ENCODE measurements at regions not wholly inside any gene's neighbourhood (a gene's known extent, or its start where the extent isn't known, plus 50 kb on each side); places are given as distances from the start of the nearest gene placed in this dataset.

DNA sequence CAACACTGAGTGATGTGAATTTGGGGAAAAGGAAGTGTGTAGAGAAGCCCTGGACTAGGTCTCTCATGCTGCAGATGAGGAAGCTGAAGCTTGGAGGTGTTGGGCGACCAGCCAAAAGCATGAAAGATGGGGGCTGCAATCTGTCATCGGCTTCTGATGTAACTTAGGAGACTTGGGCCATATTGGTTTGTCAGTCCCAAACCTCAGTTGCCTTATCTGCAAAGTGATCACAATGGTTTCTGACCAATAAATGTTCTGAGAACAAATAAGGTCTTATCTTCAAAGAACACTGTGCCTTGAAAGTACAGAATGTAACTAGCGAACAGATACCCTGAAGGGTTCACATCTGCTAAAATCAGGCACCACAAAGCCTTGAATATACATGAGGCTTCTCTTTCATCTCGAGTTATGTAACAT, 198.4 kb upstream of the NR3C1 start:
- H3K79me2 ChIP-seq (ENCODE audit: control insufficient read depth, insufficient read depth, low read length) = no peaks in the 10 kb centered on the region
- no peak overlapping the region for H3K9ac ChIP-seq (ENCODE audit: insufficient read depth in 1 of 2, low read depth in 2 of 2, low read length in 2 of 2)
- ATAC-seq (no peak), FAIRE-seq (no peak), DNase-seq (ENCODE audit: extremely low read depth in 1 of 4, low spot score in 3 of 4) (peak in 1 of 4 experiments; percentile 11)
- POLR2A ChIA-PET = interaction anchor here (0.7 to 1.8 kb wide), 2 partner anchors 11 to 617 kb away, joined by 4 to 5 read pairs; no protein-coding TSS in a partner anchor
- peak; percentile 46 for TF ChIP-seq CBFA2T3 (IDR thresholded peaks at IDR 0.05)
- TF ChIP-seq EHMT2 (IDR thresholded peaks at IDR 0.05) = peak; percentile 51
- 0 out of 2 replicates have a peak, but pooled peaks have one; percentile 21 for TF ChIP-seq ARID1B (IDR thresholded peaks at IDR 0.05)
- peak; percentile 17; the same call in 1 of the 2 replicates for TF ChIP-seq TEAD4 (IDR thresholded peaks at IDR 0.05; ENCODE audit: low read length)
- TF ChIP-seq TEAD4 (CRISPR knock-in tag; IDR thresholded peaks at IDR 0.05; ENCODE audit: borderline replicate concordance) = no peak
- peak in 1 of 2 experiments; percentile 47; a peak in 1 of 4 replicates for TF ChIP-seq FOXA3 (CRISPR knock-in tag; conservative IDR thresholded peaks at IDR 0.05 in 1 of 2, IDR thresholded peaks at IDR 0.05 in 1 of 2)
- no peak for TF ChIP-seq TAL1 (IDR thresholded peaks at IDR 0.05)
- TF ChIP-seq SOX6 (IDR thresholded peaks at IDR 0.05) = peak; percentile 90
- TF ChIP-seq, protein P1, sequence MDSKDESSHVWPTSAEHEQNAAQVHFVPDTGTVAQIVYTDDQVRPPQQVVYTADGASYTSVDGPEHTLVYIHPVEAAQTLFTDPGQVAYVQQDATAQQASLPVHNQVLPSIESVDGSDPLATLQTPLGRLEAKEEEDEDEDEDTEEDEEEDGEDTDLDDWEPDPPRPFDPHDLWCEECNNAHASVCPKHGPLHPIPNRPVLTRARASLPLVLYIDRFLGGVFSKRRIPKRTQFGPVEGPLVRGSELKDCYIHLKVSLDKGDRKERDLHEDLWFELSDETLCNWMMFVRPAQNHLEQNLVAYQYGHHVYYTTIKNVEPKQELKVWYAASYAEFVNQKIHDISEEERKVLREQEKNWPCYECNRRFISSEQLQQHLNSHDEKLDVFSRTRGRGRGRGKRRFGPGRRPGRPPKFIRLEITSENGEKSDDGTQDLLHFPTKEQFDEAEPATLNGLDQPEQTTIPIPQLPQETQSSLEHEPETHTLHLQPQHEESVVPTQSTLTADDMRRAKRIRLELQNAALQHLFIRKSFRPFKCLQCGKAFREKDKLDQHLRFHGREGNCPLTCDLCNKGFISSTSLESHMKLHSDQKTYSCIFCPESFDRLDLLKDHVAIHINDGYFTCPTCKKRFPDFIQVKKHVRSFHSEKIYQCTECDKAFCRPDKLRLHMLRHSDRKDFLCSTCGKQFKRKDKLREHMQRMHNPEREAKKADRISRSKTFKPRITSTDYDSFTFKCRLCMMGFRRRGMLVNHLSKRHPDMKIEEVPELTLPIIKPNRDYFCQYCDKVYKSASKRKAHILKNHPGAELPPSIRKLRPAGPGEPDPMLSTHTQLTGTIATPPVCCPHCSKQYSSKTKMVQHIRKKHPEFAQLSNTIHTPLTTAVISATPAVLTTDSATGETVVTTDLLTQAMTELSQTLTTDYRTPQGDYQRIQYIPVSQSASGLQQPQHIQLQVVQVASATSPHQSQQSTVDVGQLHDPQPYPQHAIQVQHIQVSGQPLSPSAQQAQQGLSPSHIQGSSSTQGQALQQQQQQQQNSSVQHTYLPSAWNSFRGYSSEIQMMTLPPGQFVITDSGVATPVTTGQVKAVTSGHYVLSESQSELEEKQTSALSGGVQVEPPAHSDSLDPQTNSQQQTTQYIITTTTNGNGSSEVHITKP (IDR thresholded peaks at IDR 0.05; ENCODE audit: partially characterized antibody) = no peak
- TF ChIP-seq FOSL1 (tag; conservative IDR thresholded peaks at IDR 0.05) = 0 out of 2 replicates have a peak, but pooled peaks have one; percentile 18
- peak; percentile 22; the same call in 1 of the 2 replicates for TF ChIP-seq ZNF311 (CRISPR knock-in tag; IDR thresholded peaks at IDR 0.05)
- TF ChIP-seq CBFA2T2 (conservative IDR thresholded peaks at IDR 0.05) = peak; percentile 19; the same call in 1 of the 2 replicates
- TF ChIP-seq, protein P2, sequence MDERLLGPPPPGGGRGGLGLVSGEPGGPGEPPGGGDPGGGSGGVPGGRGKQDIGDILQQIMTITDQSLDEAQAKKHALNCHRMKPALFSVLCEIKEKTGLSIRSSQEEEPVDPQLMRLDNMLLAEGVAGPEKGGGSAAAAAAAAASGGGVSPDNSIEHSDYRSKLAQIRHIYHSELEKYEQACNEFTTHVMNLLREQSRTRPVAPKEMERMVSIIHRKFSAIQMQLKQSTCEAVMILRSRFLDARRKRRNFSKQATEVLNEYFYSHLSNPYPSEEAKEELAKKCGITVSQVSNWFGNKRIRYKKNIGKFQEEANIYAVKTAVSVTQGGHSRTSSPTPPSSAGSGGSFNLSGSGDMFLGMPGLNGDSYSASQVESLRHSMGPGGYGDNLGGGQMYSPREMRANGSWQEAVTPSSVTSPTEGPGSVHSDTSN (CRISPR knock-in tag; IDR thresholded peaks at IDR 0.05; ENCODE audit: low read depth) = no peak
- TF ChIP-seq, protein P2 (tag; conservative IDR thresholded peaks at IDR 0.05; ENCODE audit: low read depth) = peak; percentile 57
- TF ChIP-seq GABPB1 (CRISPR knock-in tag; IDR thresholded peaks at IDR 0.05) = no peak
- peak; percentile 75 for TF ChIP-seq MEIS2 (IDR thresholded peaks at IDR 0.05; ENCODE audit: partially characterized antibody)
- peak; percentile 41; the same call in 1 of the 2 replicates for TF ChIP-seq NFIC (IDR thresholded peaks at IDR 0.05)
- no peak overlapping the region for H3K27ac ChIP-seq (ENCODE audit: extremely low read depth, low read depth, low read length)
- no peaks in the 10 kb centered on the region for H3K9me3 ChIP-seq (replicated peaks; ENCODE audit: control insufficient read depth, insufficient read depth, low read depth, low read length)
- 0% methylated on average over 4 of the region's 4 CpGs for WGBS (ENCODE audit: insufficient coverage, low coverage, missing lambda C conversion rate)
- intact Hi-C loops (cut with micrococcal nuclease) (no loop called here), in situ Hi-C loops (cut with MboI) (no loop called here)
- no peak overlapping the region for H3K4me2 ChIP-seq (ENCODE audit: insufficient read depth, low read length)
- no peaks in the 10 kb centered on the region for H3K9me1 ChIP-seq (ENCODE audit: control insufficient read depth, insufficient read depth, low read length)
- no peaks in the 10 kb centered on the region; a peak in 1 of 5 replicates for H3K4me1 ChIP-seq (replicated peaks in 1 of 2; ENCODE audit: control insufficient read depth in 2 of 2, insufficient read depth in 2 of 2, low read length in 2 of 2)
- CTCF ChIA-PET (ENCODE audit: low intra/inter-chr PET ratio) = no interaction called here
- no peak overlapping the region for H3K4me3 ChIP-seq
- no peaks in the 10 kb centered on the region for H3K36me3 ChIP-seq (ENCODE audit: control insufficient read depth, insufficient read depth, low read length)
- BruUV-seq (replicated peaks) = no TSS peak
- no peak overlapping the region for H2AFZ ChIP-seq (ENCODE audit: low read depth, low read length)
- H4K20me1 ChIP-seq (replicated peaks; ENCODE audit: control insufficient read depth, insufficient read depth, low read length) = no peaks in the 10 kb centered on the region
- no peaks in the 10 kb centered on the region for H3K27me3 ChIP-seq (ENCODE audit: control insufficient read depth in 2 of 2, insufficient read depth in 2 of 2, low read length in 2 of 2)

All from K562 (cell line).